K562 (cell line): ENCODE measurements at regions not wholly inside any gene's neighbourhood (a gene's known extent, or its start where the extent isn't known, plus 50 kb on each side); places are given as distances from the start of the nearest gene placed in this dataset.

Source experiments
- ATAC-seq: fragments of 200-7000 bp; cut with Tn5 transposase; 3 replicates; pipeline ENCODE4 v1.9.1; 2020; ENCODE audit warnings: moderate library complexity
- BruUV-seq: library from RNA; stranded (reverse); fragments of 400-500 nt; replicated peaks from 2 replicates; lab custom pipeline; 2021; lab: Mats Ljungman, UMichigan
- CTCF ChIA-PET: fragments of 300-600 bp; formaldehyde crosslinking; extraction: SDS; loops from one replicate; lab custom pipeline; 2021; ENCODE audit warnings: low intra/inter-chr PET ratio; lab: Yijun Ruan, JAX
- POLR2A ChIA-PET: fragments of 300-600, 350-650 bp; sonication (Branson Sonifier 250); formaldehyde crosslinking; extraction: SDS; loops from one replicate; lab custom pipeline; 2021; ENCODE audit warnings: antibody characterized with exemption, inconsistent platforms; lab: Yijun Ruan, JAX
- DNase-seq, 4 experiments: peaks; one replicate each; pipeline versions ENCODE4 v3.0.0 to v3.0.0-alpha.2; 2011 to 2018; ENCODE audit warnings: low spot score in 3 of 4, mixed read lengths in 3 of 4; ENCODE audit errors: extremely low read depth in 1 of 4
- FAIRE-seq: peaks from 2 replicates; lab custom pipeline; 2011; peaks lifted over from hg19 to GRCh38; lab: Jason Lieb, UNC
- H2AFZ ChIP-seq: 2 replicates; pipeline ENCODE4 v1.6.0; 2011; ENCODE audit warnings: low read depth, low read length, control low read depth, inconsistent platforms
- H3K27ac ChIP-seq: fragments of 200-600 bp; 3 replicates; pipeline ENCODE4 v1.8.0; 2011; ENCODE audit warnings: low read depth, mild to moderate bottlenecking, control low read depth, inconsistent platforms, low read length, moderate library complexity, mixed read lengths; ENCODE audit errors: extremely low read depth
- H3K27me3 ChIP-seq, 2 experiments: fragments of 300-600 bp in 1 of 2; 2 replicates in 1 of 2; 3 replicates in 1 of 2; pipeline versions ENCODE4 v1.6.0 to v1.8.0; 2011; ENCODE audit warnings: inconsistent platforms in 2 of 2, low read length in 2 of 2, mild to moderate bottlenecking in 1 of 2, mixed read lengths in 1 of 2, moderate library complexity in 1 of 2; ENCODE audit not compliant: control insufficient read depth in 2 of 2, insufficient read depth in 2 of 2
- H3K36me3 ChIP-seq: fragments of 300-600 bp; 3 replicates; pipeline ENCODE4 v1.8.0; 2011; ENCODE audit warnings: mild to moderate bottlenecking, low read length, inconsistent platforms; ENCODE audit not compliant: control insufficient read depth, insufficient read depth
- H3K4me1 ChIP-seq, 2 experiments: fragments of 200-600 bp in 1 of 2; replicated peaks in 1 of 2; 2 replicates in 1 of 2; 3 replicates in 1 of 2; pipeline versions ENCODE4 v1.5.1 to v1.8.0; 2011; ENCODE audit warnings: inconsistent platforms in 2 of 2, low read length in 2 of 2, mild to moderate bottlenecking in 1 of 2, mixed read lengths in 1 of 2, moderate library complexity in 1 of 2; ENCODE audit not compliant: control insufficient read depth in 2 of 2, insufficient read depth in 2 of 2
- H3K4me2 ChIP-seq: 2 replicates; pipeline ENCODE4 v1.6.1; 2011; ENCODE audit warnings: low read length, control low read depth, inconsistent platforms, mixed read lengths; ENCODE audit not compliant: insufficient read depth
- H3K4me3 ChIP-seq: fragments of 200-600 bp; sonication (generic), shearing (Covaris generic); 2 replicates; pipeline ENCODE4 v1.5.1; 2016; ENCODE audit warnings: control low read depth, inconsistent platforms
- H3K79me2 ChIP-seq: fragments of 200-600 bp; 3 replicates; pipeline ENCODE4 v1.8.0; 2011; ENCODE audit warnings: low read length, inconsistent platforms; ENCODE audit not compliant: control insufficient read depth, insufficient read depth
- H3K9ac ChIP-seq, 2 experiments: 2 replicates each; pipeline versions ENCODE4 v1.6.0 to v1.6.1; 2011; ENCODE audit warnings: low read depth in 2 of 2, low read length in 2 of 2, control low read depth in 1 of 2, inconsistent platforms in 1 of 2, mild to moderate bottlenecking in 1 of 2, mixed read lengths in 1 of 2; ENCODE audit not compliant: insufficient read depth in 1 of 2
- H3K9me1 ChIP-seq: one replicate; pipeline ENCODE4 v1.6.0; 2011; ENCODE audit warnings: inconsistent platforms, mild to moderate bottlenecking, low read length, moderate library complexity; ENCODE audit not compliant: control insufficient read depth, insufficient read depth
- H3K9me3 ChIP-seq: replicated peaks from 2 replicates; pipeline ENCODE4 v1.5.1; 2011; ENCODE audit warnings: low read depth, low read length, inconsistent platforms; ENCODE audit not compliant: control insufficient read depth, insufficient read depth
- H4K20me1 ChIP-seq: replicated peaks from 2 replicates; pipeline ENCODE4 v1.6.1; 2011; ENCODE audit warnings: low read length, inconsistent platforms, mixed read lengths; ENCODE audit not compliant: control insufficient read depth, insufficient read depth
- ZEB2 ChIP-seq: fragments of 450-650 bp; IDR thresholded peaks from 2 replicates; pipeline ENCODE4 v1.6.1; 2016
- ZFP91 ChIP-seq: sonication (generic); formaldehyde crosslinking; IDR thresholded peaks from 2 replicates; pipeline ENCODE4 v1.8.0; 2022; ENCODE audit warnings: mild to moderate bottlenecking, missing genetic modification reagents
- WGBS: fragments of 100-300 bp; shearing (Covaris generic); methylation state at CpG from one replicate; pipeline ENCODE4 v1.1.6; 2016; ENCODE audit warnings: low coverage, mixed read lengths; ENCODE audit not compliant: insufficient coverage; ENCODE audit errors: missing lambda C conversion rate; 5-methylcytosine and 5-hydroxymethylcytosine counted together
- in situ Hi-C: fragments of 300-500 bp; cut with MboI; formaldehyde crosslinking; loops from 4 replicates; pipeline ENCODE4 v1.15.0; 2018; ENCODE audit warnings: inconsistent platforms, mixed read lengths
- intact Hi-C: fragments of 100-400 bp; cut with micrococcal nuclease; formaldehyde crosslinking; loops from 2 replicates; pipeline ENCODE4 v1.14.2; 2022
- TF ChIP-seq, protein P1 (sequence below): sonication (generic); formaldehyde crosslinking; IDR thresholded peaks from 2 replicates; pipeline ENCODE4 v1.8.1; 2022; ENCODE audit warnings: missing genetic modification reagents
- TF ChIP-seq, protein P2 (sequence below), 2 experiments: IDR thresholded peaks in 1 of 2; conservative IDR thresholded peaks in 1 of 2; 2 replicates each; pipeline ENCODE4 v1.6.1; 2016; ENCODE audit warnings: low read depth in 2 of 2, mild to moderate bottlenecking in 1 of 2, missing compliant biosample characterization in 1 of 2, missing genetic modification characterization in 1 of 2, moderate library complexity in 1 of 2

DNA sequence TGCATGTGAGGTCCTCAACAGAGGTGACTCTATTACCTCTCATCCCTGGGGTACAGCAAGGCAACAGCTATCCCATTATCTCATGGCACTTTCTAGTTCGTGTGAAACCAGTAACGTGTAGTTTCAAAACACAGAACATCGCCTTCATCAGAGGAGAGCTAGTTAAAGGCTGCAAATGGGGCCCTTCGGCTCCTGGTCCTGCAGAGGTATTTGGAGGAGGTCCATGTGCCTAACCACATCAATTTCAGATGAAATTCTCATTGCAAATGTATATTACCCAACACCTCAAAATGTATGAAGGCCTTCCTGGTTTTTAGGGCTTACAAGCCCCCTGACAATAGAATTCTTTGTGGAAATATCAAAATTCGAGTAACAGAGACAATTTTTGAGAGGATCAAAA, 95.7 kb upstream of the PSMD7 start:
- no TSS peak for BruUV-seq
- Histone ChIP-seq H3K4me2 (no peak overlapping the region), H3K27ac (no peak overlapping the region), H3K27me3 (peaks cover 2 to 6% of the 10 kb centered on the region in 2 experiments; a peak in 2 of 5 replicates), H3K9ac (no peak overlapping the region), H3K4me1 (no peaks in the 10 kb centered on the region), H3K36me3 (no peaks in the 10 kb centered on the region), H4K20me1 (no peaks in the 10 kb centered on the region), H2AFZ (no peak overlapping the region), H3K9me3 (no peaks in the 10 kb centered on the region), H3K9me1 (no peaks in the 10 kb centered on the region), H3K79me2 (no peaks in the 10 kb centered on the region), H3K4me3 (no peak overlapping the region)
- FAIRE-seq (no peak), DNase-seq (no peak), ATAC-seq (no peak)
- CTCF ChIA-PET = no interaction called here
- 0% methylated on average over 5 of the region's 5 CpGs for WGBS
- POLR2A ChIA-PET = interaction anchor here (0.9 kb wide), 1 partner anchor 109 kb away, joined by 3 read pairs; no protein-coding TSS in a partner anchor
- in situ Hi-C loops (no loop called here), intact Hi-C loops (no loop called here)
- TF ChIP-seq, protein P1, sequence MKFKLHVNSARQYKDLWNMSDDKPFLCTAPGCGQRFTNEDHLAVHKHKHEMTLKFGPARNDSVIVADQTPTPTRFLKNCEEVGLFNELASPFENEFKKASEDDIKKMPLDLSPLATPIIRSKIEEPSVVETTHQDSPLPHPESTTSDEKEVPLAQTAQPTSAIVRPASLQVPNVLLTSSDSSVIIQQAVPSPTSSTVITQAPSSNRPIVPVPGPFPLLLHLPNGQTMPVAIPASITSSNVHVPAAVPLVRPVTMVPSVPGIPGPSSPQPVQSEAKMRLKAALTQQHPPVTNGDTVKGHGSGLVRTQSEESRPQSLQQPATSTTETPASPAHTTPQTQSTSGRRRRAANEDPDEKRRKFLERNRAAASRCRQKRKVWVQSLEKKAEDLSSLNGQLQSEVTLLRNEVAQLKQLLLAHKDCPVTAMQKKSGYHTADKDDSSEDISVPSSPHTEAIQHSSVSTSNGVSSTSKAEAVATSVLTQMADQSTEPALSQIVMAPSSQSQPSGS (CRISPR knock-in tag) = no peak
- no peak for TF ChIP-seq ZEB2
- no peak for TF ChIP-seq ZFP91 (CRISPR knock-in tag)
- TF ChIP-seq, protein P2, sequence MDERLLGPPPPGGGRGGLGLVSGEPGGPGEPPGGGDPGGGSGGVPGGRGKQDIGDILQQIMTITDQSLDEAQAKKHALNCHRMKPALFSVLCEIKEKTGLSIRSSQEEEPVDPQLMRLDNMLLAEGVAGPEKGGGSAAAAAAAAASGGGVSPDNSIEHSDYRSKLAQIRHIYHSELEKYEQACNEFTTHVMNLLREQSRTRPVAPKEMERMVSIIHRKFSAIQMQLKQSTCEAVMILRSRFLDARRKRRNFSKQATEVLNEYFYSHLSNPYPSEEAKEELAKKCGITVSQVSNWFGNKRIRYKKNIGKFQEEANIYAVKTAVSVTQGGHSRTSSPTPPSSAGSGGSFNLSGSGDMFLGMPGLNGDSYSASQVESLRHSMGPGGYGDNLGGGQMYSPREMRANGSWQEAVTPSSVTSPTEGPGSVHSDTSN (CRISPR knock-in tag; IDR thresholded peaks at IDR 0.05; ENCODE audit: low read depth) = no peak
- TF ChIP-seq, protein P2 (tag; conservative IDR thresholded peaks at IDR 0.05; ENCODE audit: low read depth) = no peak
